ENCODE measurements at regions not wholly inside any gene's neighbourhood (a gene's known extent, or its start where the extent isn't known, plus 50 kb on each side); places are given as distances from the start of the nearest gene placed in this dataset.

DNA sequence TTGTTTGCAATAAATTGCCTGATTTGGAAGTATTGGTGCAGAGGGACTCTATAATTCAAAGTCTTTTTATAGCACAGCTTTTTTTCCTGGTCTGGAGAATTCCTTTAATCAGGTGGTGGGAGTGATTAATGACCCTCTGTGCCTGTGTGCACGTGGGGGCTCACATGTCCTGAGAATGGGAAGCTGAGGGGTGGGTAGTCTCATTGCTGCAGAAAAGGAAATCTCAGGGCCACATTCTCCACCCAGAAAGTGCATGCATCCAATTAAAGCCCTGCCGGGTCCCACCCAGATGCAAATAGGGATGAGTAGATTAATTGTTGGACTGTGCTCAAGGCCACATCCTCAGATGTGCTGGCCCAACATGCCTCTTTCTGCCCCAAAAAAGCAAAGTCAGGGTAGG is 324.7 kb downstream of the CXCL12 start:
- Histone ChIP-seq H3K27ac (no peak overlapping the region), H3K27me3 (replicated peaks; ENCODE audit: insufficient read depth) (no peaks in the 10 kb centered on the region), H3K4me1 (replicated peaks) (no peaks in the 10 kb centered on the region), H3K36me3 (no peaks in the 10 kb centered on the region), H3K9me3 (no peaks in the 10 kb centered on the region), H3K4me3 (no peak overlapping the region)
- no peak for DNase-seq (ENCODE audit: low spot score)
- TF ChIP-seq POLR2AphosphoS5 (IDR thresholded peaks at IDR 0.05) (no peak), CTCF (IDR thresholded peaks at IDR 0.05) (no peak), POLR2A (IDR thresholded peaks at IDR 0.05) (no peak)
- 42% methylated on average over 2 of the region's 2 CpGs for WGBS
- intact Hi-C loops (cut with DNase I), result no loop called here

DNA sequence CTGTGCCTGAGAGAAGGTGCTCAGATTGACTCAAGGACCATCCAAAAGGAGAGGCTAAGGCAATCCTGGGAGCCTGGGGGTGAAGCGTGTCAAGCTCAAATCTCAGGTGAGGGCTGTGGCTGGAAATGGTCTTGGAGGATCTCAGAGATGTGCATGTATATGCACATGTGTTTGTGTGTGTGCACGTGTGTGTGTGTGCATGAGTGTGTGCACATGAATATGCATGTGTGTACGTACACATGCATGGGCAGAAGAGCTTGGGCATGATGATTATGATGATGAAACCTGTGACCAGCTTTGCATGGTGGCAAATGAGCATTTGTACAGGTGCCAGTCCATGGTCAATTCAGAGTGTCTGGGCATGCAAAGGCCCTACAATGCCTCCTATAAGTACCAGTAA is 326.6 kb downstream of the CXCL12 start:
- H3K4me3 ChIP-seq, result no peak overlapping the region
- no peak for DNase-seq (ENCODE audit: low spot score)
- intact Hi-C loops (cut with DNase I), result loop anchor here (10.0 kb wide), 1 partner anchor 363 kb away; no protein-coding TSS in a partner anchor
- no peaks in the 10 kb centered on the region for H3K4me1 ChIP-seq (replicated peaks)
- H3K27ac ChIP-seq, result no peak overlapping the region
- no peaks in the 10 kb centered on the region for H3K27me3 ChIP-seq (replicated peaks; ENCODE audit: insufficient read depth)
- 97% methylated on average over 3 of the region's 3 CpGs for WGBS
- H3K9me3 ChIP-seq, result no peaks in the 10 kb centered on the region
- TF ChIP-seq POLR2AphosphoS5 (IDR thresholded peaks at IDR 0.05), result no peak
- no peak for TF ChIP-seq POLR2A (IDR thresholded peaks at IDR 0.05)
- no peaks in the 10 kb centered on the region for H3K36me3 ChIP-seq

- Histone ChIP-seq H3K27me3 (replicated peaks; ENCODE audit: insufficient read depth) (no peaks in the 10 kb centered on the region), H3K4me1 (replicated peaks) (no peaks in the 10 kb centered on the region), H3K36me3 (no peaks in the 10 kb centered on the region), H3K4me3 (no peak overlapping the region), H3K9me3 (no peaks in the 10 kb centered on the region), H3K27ac (no peak overlapping the region)
- DNase-seq (ENCODE audit: low spot score), result no peak
- 38% methylated on average over 27 of the region's 27 CpGs for WGBS
- no peak for TF ChIP-seq CTCF (IDR thresholded peaks at IDR 0.05)
- TF ChIP-seq POLR2A (IDR thresholded peaks at IDR 0.05), result no peak
- no peak for TF ChIP-seq POLR2AphosphoS5 (IDR thresholded peaks at IDR 0.05)
- intact Hi-C loops (cut with DNase I), result loop anchor here (10.0 kb wide), 1 partner anchor 362 kb away; no protein-coding TSS in a partner anchor
These were observed 327.7 kb downstream of the CXCL12 start for GRCh38 chr10:44056967-44057805.

GRCh38 chr10:44056206-44056605 is 328.7 kb downstream of the CXCL12 start:
- 89% methylated on average over 13 of the region's 13 CpGs for WGBS
- intact Hi-C loops (cut with DNase I), result loop anchor here (10.0 kb wide), 1 partner anchor 361 kb away; no protein-coding TSS in a partner anchor
- DNase-seq (ENCODE audit: low spot score), result no peak
- no peak for TF ChIP-seq POLR2A (IDR thresholded peaks at IDR 0.05)
- no peak for TF ChIP-seq CTCF (IDR thresholded peaks at IDR 0.05)
- no peak for TF ChIP-seq POLR2AphosphoS5 (IDR thresholded peaks at IDR 0.05)
- H3K4me1 ChIP-seq (replicated peaks), result no peaks in the 10 kb centered on the region
- H3K27ac ChIP-seq, result no peak overlapping the region
- no peaks in the 10 kb centered on the region for H3K9me3 ChIP-seq
- H3K4me3 ChIP-seq, result no peak overlapping the region
- no peaks in the 10 kb centered on the region for H3K27me3 ChIP-seq (replicated peaks; ENCODE audit: insufficient read depth)
- no peaks in the 10 kb centered on the region for H3K36me3 ChIP-seq

- WGBS, result 93% methylated on average over 4 of the region's 4 CpGs
- Histone ChIP-seq H3K4me3 (no peak overlapping the region), H3K36me3 (no peaks in the 10 kb centered on the region), H3K4me1 (replicated peaks) (no peaks in the 10 kb centered on the region), H3K27me3 (replicated peaks; ENCODE audit: insufficient read depth) (no peaks in the 10 kb centered on the region), H3K9me3 (no peaks in the 10 kb centered on the region), H3K27ac (no peak overlapping the region)
- TF ChIP-seq POLR2AphosphoS5 (IDR thresholded peaks at IDR 0.05) (no peak), POLR2A (IDR thresholded peaks at IDR 0.05) (no peak), CTCF (IDR thresholded peaks at IDR 0.05) (no peak)
- no peak for DNase-seq (ENCODE audit: low spot score)
- intact Hi-C loops (cut with DNase I), result loop anchor here (10.0 kb wide), 1 partner anchor 359 kb away; no protein-coding TSS in a partner anchor
These were observed 330.9 kb downstream of the CXCL12 start for GRCh38 chr10:44054046-44054445.
